ENCODE measurements at regions not wholly inside any gene's neighbourhood (a gene's known extent, or its start where the extent isn't known, plus 50 kb on each side); places are given as distances from the start of the nearest gene placed in this dataset.

- no peak overlapping the region for H3K4me3 ChIP-seq (ENCODE audit: low read length)
- no peaks in the 10 kb centered on the region for H4K20me1 ChIP-seq (ENCODE audit: control insufficient read depth, insufficient read depth, low read depth, low read length)
- H3K27ac ChIP-seq (ENCODE audit: low read depth, low read length) = no peak overlapping the region
- no peaks in the 10 kb centered on the region for H3K36me3 ChIP-seq (ENCODE audit: control insufficient read depth, low read length)
- no peak overlapping the region for H3K4me2 ChIP-seq (ENCODE audit: low read length)
- H3K4me1 ChIP-seq (ENCODE audit: control insufficient read depth, low read length) = no peaks in the 10 kb centered on the region
- no peaks in the 10 kb centered on the region for H3F3A ChIP-seq (ENCODE audit: control insufficient read depth, insufficient read depth)
- H3K79me2 ChIP-seq (ENCODE audit: control insufficient read depth, low read length) = no peaks in the 10 kb centered on the region
- TF ChIP-seq EZH2phosphoT487 (IDR thresholded peaks at IDR 0.05; ENCODE audit: borderline replicate concordance, low read length) = no peak
- TF ChIP-seq CTCF (IDR thresholded peaks at IDR 0.05; ENCODE audit: low read depth, low read length, poor library complexity, severe bottlenecking) = no peak
- H3K9me2 ChIP-seq (replicated peaks; ENCODE audit: control insufficient read depth, low read length) = no peaks in the 10 kb centered on the region
- no peaks in the 10 kb centered on the region for H3K27me3 ChIP-seq (ENCODE audit: control insufficient read depth, low read length)
- H3K9me3 ChIP-seq (ENCODE audit: control insufficient read depth, insufficient read depth, low read length) = no peaks in the 10 kb centered on the region
Measured at GRCh38 chr6:19713411-19713810, 123.8 kb upstream of the ID4 start.

DNA sequence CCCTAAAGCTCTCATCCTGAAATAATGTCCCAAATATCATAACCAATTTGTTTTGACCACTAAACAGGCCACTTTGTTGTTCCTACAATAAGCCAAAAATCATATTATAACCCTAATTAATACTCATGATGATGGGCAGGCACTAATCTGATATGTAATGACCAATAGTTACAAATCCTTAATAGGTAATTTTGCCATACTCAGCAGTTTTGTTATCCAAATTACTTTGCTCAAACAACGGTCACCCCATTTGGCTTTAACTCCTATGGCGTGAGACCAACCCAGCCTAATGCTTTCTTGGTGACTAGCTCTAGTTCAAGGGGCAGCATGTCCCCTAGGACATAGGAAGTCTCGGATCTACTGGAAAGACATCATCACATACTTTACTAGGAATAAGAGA, 123.2 kb upstream of the ID4 start:
- no peak overlapping the region for H3K4me2 ChIP-seq (ENCODE audit: low read length)
- TF ChIP-seq CTCF (IDR thresholded peaks at IDR 0.05; ENCODE audit: low read depth, low read length, poor library complexity, severe bottlenecking) = no peak
- TF ChIP-seq EZH2phosphoT487 (IDR thresholded peaks at IDR 0.05; ENCODE audit: borderline replicate concordance, low read length) = no peak
- H3K4me3 ChIP-seq (ENCODE audit: low read length) = no peak overlapping the region
- no peaks in the 10 kb centered on the region for H3K9me3 ChIP-seq (ENCODE audit: control insufficient read depth, insufficient read depth, low read length)
- no peaks in the 10 kb centered on the region for H3K9me2 ChIP-seq (replicated peaks; ENCODE audit: control insufficient read depth, low read length)
- no peak overlapping the region for H3K27ac ChIP-seq (ENCODE audit: low read depth, low read length)
- H4K20me1 ChIP-seq (ENCODE audit: control insufficient read depth, insufficient read depth, low read depth, low read length) = no peaks in the 10 kb centered on the region
- no peaks in the 10 kb centered on the region for H3F3A ChIP-seq (ENCODE audit: control insufficient read depth, insufficient read depth)
- H3K36me3 ChIP-seq (ENCODE audit: control insufficient read depth, low read length) = no peaks in the 10 kb centered on the region
- H3K27me3 ChIP-seq (ENCODE audit: control insufficient read depth, low read length) = no peaks in the 10 kb centered on the region
- H3K79me2 ChIP-seq (ENCODE audit: control insufficient read depth, low read length) = no peaks in the 10 kb centered on the region
- no peaks in the 10 kb centered on the region for H3K4me1 ChIP-seq (ENCODE audit: control insufficient read depth, low read length)

DNA sequence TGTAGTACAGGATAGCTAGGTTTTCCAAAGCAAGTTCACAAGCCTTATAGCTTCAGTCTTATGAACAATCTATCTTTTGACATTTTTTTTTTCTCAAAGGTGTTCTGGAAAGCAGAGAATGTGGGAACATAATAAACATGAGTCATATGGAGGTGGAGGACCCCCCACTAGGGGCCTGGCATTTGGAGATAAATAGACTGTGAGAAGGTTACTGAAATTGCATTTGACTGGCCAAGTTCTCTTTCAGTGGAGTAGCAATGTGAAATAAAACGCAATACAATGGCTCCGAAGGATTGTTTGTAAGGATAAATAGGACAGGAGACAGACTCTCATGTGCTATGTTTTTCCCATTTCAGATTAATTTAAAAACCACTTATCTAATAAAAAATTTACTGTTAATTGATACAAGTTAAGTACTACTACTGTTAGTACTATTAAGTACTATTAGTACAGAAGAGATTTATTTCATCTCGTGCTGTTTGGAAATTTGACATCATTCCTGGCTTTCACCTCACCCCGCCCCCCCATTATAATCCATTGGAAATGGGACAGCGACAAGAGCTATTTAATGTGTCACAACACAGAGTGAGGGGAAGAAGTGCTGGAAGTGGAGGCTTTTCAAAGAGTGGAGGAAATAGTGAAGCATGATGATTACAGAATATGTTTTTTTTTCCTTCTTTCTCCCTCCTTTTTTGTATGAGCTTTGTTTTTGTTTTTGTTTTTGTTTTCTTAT, 122.6 kb upstream of the ID4 start:
- H3K36me3 ChIP-seq (ENCODE audit: control insufficient read depth, low read length) = no peaks in the 10 kb centered on the region
- no peak overlapping the region for H3K27ac ChIP-seq (ENCODE audit: low read depth, low read length)
- no peak overlapping the region for H3K4me3 ChIP-seq (ENCODE audit: low read length)
- no peaks in the 10 kb centered on the region for H3K27me3 ChIP-seq (ENCODE audit: control insufficient read depth, low read length)
- no peak overlapping the region for H3K4me2 ChIP-seq (ENCODE audit: low read length)
- H3F3A ChIP-seq (ENCODE audit: control insufficient read depth, insufficient read depth) = no peaks in the 10 kb centered on the region
- no peaks in the 10 kb centered on the region for H4K20me1 ChIP-seq (ENCODE audit: control insufficient read depth, insufficient read depth, low read depth, low read length)
- H3K9me3 ChIP-seq (ENCODE audit: control insufficient read depth, insufficient read depth, low read length) = no peaks in the 10 kb centered on the region
- TF ChIP-seq CTCF (IDR thresholded peaks at IDR 0.05; ENCODE audit: low read depth, low read length, poor library complexity, severe bottlenecking) (no peak), EZH2phosphoT487 (IDR thresholded peaks at IDR 0.05; ENCODE audit: borderline replicate concordance, low read length) (no peak)
- H3K9me2 ChIP-seq (replicated peaks; ENCODE audit: control insufficient read depth, low read length) = no peaks in the 10 kb centered on the region
- no peaks in the 10 kb centered on the region for H3K4me1 ChIP-seq (ENCODE audit: control insufficient read depth, low read length)
- no peaks in the 10 kb centered on the region for H3K79me2 ChIP-seq (ENCODE audit: control insufficient read depth, low read length)
